BLaER1 treated with 17β-estradiol and CSF1 and Interleukin-3, amounts not matched to agents 10 nM and 100 nM (cell line): ENCODE measurements at regions not wholly inside any gene's neighbourhood (a gene's known extent, or its start where the extent isn't known, plus 50 kb on each side); places are given as distances from the start of the nearest gene placed in this dataset.

Source experiments
- H3K27ac ChIP-seq, 11 experiments: shearing (Covaris generic); formaldehyde crosslinking; 2 replicates each; pipeline ENCODE4 v1.8.1; 2022
- H3K27me3 ChIP-seq, 11 experiments: shearing (Covaris generic); formaldehyde crosslinking; 2 replicates each; pipeline ENCODE4 v1.8.1; 2022
- H3K36me3 ChIP-seq, 11 experiments: shearing (Covaris generic); formaldehyde crosslinking; 2 replicates each; pipeline ENCODE4 v1.8.1; 2022
- H3K4me1 ChIP-seq, 10 experiments: shearing (Covaris generic); formaldehyde crosslinking; 2 replicates each; pipeline ENCODE4 v1.8.1; 2022
- H3K4me2 ChIP-seq, 11 experiments: shearing (Covaris generic); formaldehyde crosslinking; 2 replicates each; pipeline ENCODE4 v1.8.1; 2022
- H3K4me3 ChIP-seq, 10 experiments: shearing (Covaris generic); formaldehyde crosslinking; 2 replicates each; pipeline ENCODE4 v1.8.1; 2022
- H3K9ac ChIP-seq, 11 experiments: shearing (Covaris generic); formaldehyde crosslinking; 2 replicates each; pipeline ENCODE4 v1.8.1; 2022
- H3K9me3 ChIP-seq, 11 experiments: shearing (Covaris generic); formaldehyde crosslinking; replicated peaks in 1 of 11; 2 replicates each; pipeline ENCODE4 v1.8.1; 2022
- H4K20me1 ChIP-seq, 11 experiments: shearing (Covaris generic); formaldehyde crosslinking; 2 replicates each; pipeline ENCODE4 v1.8.1; 2022
- Cebpa-rat ChIP-seq, 11 experiments: shearing (Covaris generic); IDR thresholded peaks; 2 replicates each; pipeline ENCODE4 v1.8.1; 2022

- Histone ChIP-seq H3K36me3 (no peaks in the 10 kb centered on the region), H3K9ac (no peak overlapping the region), H3K4me3 (no peak overlapping the region), H3K4me1 (peaks cover 0 to 12% (median 0%) of the 10 kb centered on the region in 10 experiments; a peak in 4 of 20 replicates), H3K4me2 (no peak overlapping the region), H4K20me1 (no peaks in the 10 kb centered on the region), H3K27me3 (no peaks in the 10 kb centered on the region), H3K27ac (no peak overlapping the region), H3K9me3 (peaks cover 23 to 31% (median 25%) of the 10 kb centered on the region in 11 experiments)
- TF ChIP-seq Cebpa-rat (IDR thresholded peaks at IDR 0.05) = no peak
Observed at GRCh38 chr6:140366991-140367390, 992.5 kb upstream of the CITED2 start.

GRCh38 chr6:140364916-140365315 lies 990.5 kb upstream of the CITED2 start:
- no peak for TF ChIP-seq Cebpa-rat (IDR thresholded peaks at IDR 0.05)
- no peak overlapping the region for H3K9ac ChIP-seq
- no peaks in the 10 kb centered on the region for H3K27me3 ChIP-seq
- H4K20me1 ChIP-seq = no peaks in the 10 kb centered on the region
- H3K4me2 ChIP-seq = no peak overlapping the region
- H3K4me1 ChIP-seq = no peaks in the 10 kb centered on the region
- peaks cover 23 to 31% (median 25%) of the 10 kb centered on the region in 11 experiments for H3K9me3 ChIP-seq
- no peak overlapping the region for H3K4me3 ChIP-seq
- no peak overlapping the region for H3K27ac ChIP-seq
- H3K36me3 ChIP-seq = no peaks in the 10 kb centered on the region

GRCh38 chr6:140360651-140361050 lies 986.2 kb upstream of the CITED2 start:
- Histone ChIP-seq H3K9me3 (peaks cover 23 to 27% (median 25%) of the 10 kb centered on the region in 11 experiments), H3K27me3 (no peaks in the 10 kb centered on the region), H3K4me3 (no peak overlapping the region), H3K4me1 (no peaks in the 10 kb centered on the region), H4K20me1 (no peaks in the 10 kb centered on the region; a peak in 1 of 22 replicates), H3K27ac (no peak overlapping the region), H3K4me2 (no peak overlapping the region), H3K9ac (no peak overlapping the region), H3K36me3 (no peaks in the 10 kb centered on the region)
- TF ChIP-seq Cebpa-rat (IDR thresholded peaks at IDR 0.05) = no peak

GRCh38 chr6:140355476-140355875 lies 981.0 kb upstream of the CITED2 start:
- H3K36me3 ChIP-seq = no peaks in the 10 kb centered on the region
- H4K20me1 ChIP-seq = no peaks in the 10 kb centered on the region; a peak in 1 of 22 replicates
- no peaks in the 10 kb centered on the region for H3K4me1 ChIP-seq
- H3K27me3 ChIP-seq = no peaks in the 10 kb centered on the region
- H3K9ac ChIP-seq = no peak overlapping the region
- H3K9me3 ChIP-seq = no peaks in the 10 kb centered on the region
- no peak overlapping the region for H3K27ac ChIP-seq
- TF ChIP-seq Cebpa-rat (IDR thresholded peaks at IDR 0.05) = no peak
- H3K4me2 ChIP-seq = no peak overlapping the region
- H3K4me3 ChIP-seq = no peak overlapping the region

GRCh38 chr6:140354296-140354695 lies 979.8 kb upstream of the CITED2 start:
- Histone ChIP-seq H3K4me2 (no peak overlapping the region), H3K9me3 (no peaks in the 10 kb centered on the region), H3K4me1 (no peaks in the 10 kb centered on the region), H4K20me1 (no peaks in the 10 kb centered on the region; a peak in 1 of 22 replicates), H3K36me3 (no peaks in the 10 kb centered on the region), H3K9ac (no peak overlapping the region), H3K4me3 (no peak overlapping the region), H3K27me3 (no peaks in the 10 kb centered on the region), H3K27ac (no peak overlapping the region)
- TF ChIP-seq Cebpa-rat (IDR thresholded peaks at IDR 0.05) = no peak

- no peaks in the 10 kb centered on the region for H3K27me3 ChIP-seq
- no peak overlapping the region for H3K4me3 ChIP-seq
- no peaks in the 10 kb centered on the region; a peak in 1 of 22 replicates for H4K20me1 ChIP-seq
- no peak for TF ChIP-seq Cebpa-rat (IDR thresholded peaks at IDR 0.05)
- no peak overlapping the region for H3K27ac ChIP-seq
- no peak overlapping the region for H3K9ac ChIP-seq
- no peaks in the 10 kb centered on the region for H3K9me3 ChIP-seq
- H3K4me1 ChIP-seq = no peaks in the 10 kb centered on the region
- no peaks in the 10 kb centered on the region for H3K36me3 ChIP-seq
- no peak overlapping the region for H3K4me2 ChIP-seq
Observed at GRCh38 chr6:140353536-140353935, 979.1 kb upstream of the CITED2 start.

GRCh38 chr6:140346428-140346827 lies 972.0 kb upstream of the CITED2 start:
- no peak overlapping the region for H3K27ac ChIP-seq
- H3K9ac ChIP-seq = no peak overlapping the region
- H3K9me3 ChIP-seq = no peaks in the 10 kb centered on the region
- H3K4me3 ChIP-seq = no peak overlapping the region
- H4K20me1 ChIP-seq = no peaks in the 10 kb centered on the region
- no peak overlapping the region for H3K4me2 ChIP-seq
- no peaks in the 10 kb centered on the region for H3K36me3 ChIP-seq
- H3K27me3 ChIP-seq = no peaks in the 10 kb centered on the region
- no peak for TF ChIP-seq Cebpa-rat (IDR thresholded peaks at IDR 0.05)
- peaks cover 0 to 6% (median 0%) of the 10 kb centered on the region in 10 experiments; a peak in 2 of 20 replicates for H3K4me1 ChIP-seq

GRCh38 chr6:140345935-140346334 lies 971.5 kb upstream of the CITED2 start:
- no peaks in the 10 kb centered on the region for H3K36me3 ChIP-seq
- H3K4me3 ChIP-seq = no peak overlapping the region
- peaks cover 0 to 6% (median 0%) of the 10 kb centered on the region in 10 experiments; a peak in 2 of 20 replicates for H3K4me1 ChIP-seq
- H3K27me3 ChIP-seq = no peaks in the 10 kb centered on the region
- H3K4me2 ChIP-seq = no peak overlapping the region
- H3K9me3 ChIP-seq = peaks cover 0 to 4% (median 0%) of the 10 kb centered on the region in 11 experiments; a peak in 6 of 22 replicates
- TF ChIP-seq Cebpa-rat (IDR thresholded peaks at IDR 0.05) = no peak
- H4K20me1 ChIP-seq = no peaks in the 10 kb centered on the region
- H3K9ac ChIP-seq = no peak overlapping the region
- H3K27ac ChIP-seq = no peak overlapping the region

- peaks cover 0 to 19% (median 0%) of the 10 kb centered on the region in 11 experiments; a peak in 8 of 22 replicates for H3K9me3 ChIP-seq
- no peak overlapping the region for H3K27ac ChIP-seq
Observed at GRCh38 chr6:140344142-140344913, 969.9 kb upstream of the CITED2 start.

GRCh38 chr6:140343128-140343527 lies 968.7 kb upstream of the CITED2 start:
- no peak for TF ChIP-seq Cebpa-rat (IDR thresholded peaks at IDR 0.05)
- H3K9ac ChIP-seq = no peak overlapping the region
- no peaks in the 10 kb centered on the region for H3K36me3 ChIP-seq
- no peaks in the 10 kb centered on the region for H4K20me1 ChIP-seq
- H3K27me3 ChIP-seq = no peaks in the 10 kb centered on the region
- H3K4me2 ChIP-seq = no peak overlapping the region
- H3K4me1 ChIP-seq = peaks cover 0 to 6% (median 0%) of the 10 kb centered on the region in 10 experiments; a peak in 2 of 20 replicates
- H3K9me3 ChIP-seq = peaks cover 0 to 26% (median 0%) of the 10 kb centered on the region in 11 experiments; a peak in 8 of 22 replicates
- H3K4me3 ChIP-seq = no peak overlapping the region
- H3K27ac ChIP-seq = no peak overlapping the region

More at GRCh38 chr6:140344142-140344913, 969.9 kb upstream of the CITED2 start:
- Histone ChIP-seq H3K36me3 (no peaks in the 10 kb centered on the region), H3K4me1 (peaks cover 0 to 6% (median 0%) of the 10 kb centered on the region in 10 experiments; a peak in 2 of 20 replicates), H3K4me2 (no peak overlapping the region), H3K4me3 (no peak overlapping the region), H3K9ac (no peak overlapping the region), H4K20me1 (no peaks in the 10 kb centered on the region), H3K27me3 (no peaks in the 10 kb centered on the region)
- no peak for TF ChIP-seq Cebpa-rat (IDR thresholded peaks at IDR 0.05)
